ENCODE measurements at regions not wholly inside any gene's neighbourhood (a gene's known extent, or its start where the extent isn't known, plus 50 kb on each side); places are given as distances from the start of the nearest gene placed in this dataset.
"Not testable (repeated sequence)": the region's sequence is repeated elsewhere in the genome, so short reads cannot be mapped to it uniquely, and the experiment has no call there.

GRCh38 chr10:30744106-30744505, 114.6 kb upstream of the LYZL2 start:
- Histone ChIP-seq H3K9ac (no peak overlapping the region), H3K36me3 (no peaks in the 10 kb centered on the region), H3K27me3 (no peaks in the 10 kb centered on the region), H3K4me2 (no peak overlapping the region), H3K4me1 (peaks cover 0 to 6% (median 0%) of the 10 kb centered on the region in 10 experiments; a peak in 1 of 20 replicates), H3K27ac (no peak overlapping the region), H3K4me3 (no peak overlapping the region), H3K9me3 (replicated peaks in 1 of 11) (peaks cover 0 to 5% (median 0%) of the 10 kb centered on the region in 11 experiments; a peak in 1 of 22 replicates), H4K20me1 (no peaks in the 10 kb centered on the region)
- TF ChIP-seq Cebpa-rat (IDR thresholded peaks at IDR 0.05) = no peak

- Histone ChIP-seq H3K4me1 (peaks cover 0 to 6% (median 0%) of the 10 kb centered on the region in 10 experiments; a peak in 1 of 20 replicates), H3K9ac (no peak overlapping the region), H3K27me3 (no peaks in the 10 kb centered on the region), H4K20me1 (no peaks in the 10 kb centered on the region), H3K27ac (no peak overlapping the region), H3K4me3 (no peak overlapping the region), H3K9me3 (replicated peaks in 1 of 11) (peaks cover 0 to 5% (median 0%) of the 10 kb centered on the region in 11 experiments; a peak in 1 of 22 replicates), H3K4me2 (no peak overlapping the region), H3K36me3 (no peaks in the 10 kb centered on the region)
- no peak for TF ChIP-seq Cebpa-rat (IDR thresholded peaks at IDR 0.05)
These were observed 114.0 kb upstream of the LYZL2 start for GRCh38 chr10:30743586-30743985.

GRCh38 chr10:30742471-30742870, 112.9 kb upstream of the LYZL2 start:
- H3K4me2 ChIP-seq = no peak overlapping the region
- H3K4me1 ChIP-seq = peaks cover 0 to 6% (median 0%) of the 10 kb centered on the region in 10 experiments; a peak in 1 of 20 replicates
- H3K9me3 ChIP-seq (replicated peaks in 1 of 11) = peaks cover 0 to 5% (median 0%) of the 10 kb centered on the region in 11 experiments; a peak in 1 of 22 replicates
- H3K36me3 ChIP-seq = no peaks in the 10 kb centered on the region
- no peak overlapping the region for H3K9ac ChIP-seq
- H3K4me3 ChIP-seq = no peak overlapping the region
- no peaks in the 10 kb centered on the region for H3K27me3 ChIP-seq
- no peak for TF ChIP-seq Cebpa-rat (IDR thresholded peaks at IDR 0.05)
- no peak overlapping the region for H3K27ac ChIP-seq
- no peaks in the 10 kb centered on the region for H4K20me1 ChIP-seq

- not testable (repeated sequence) for H3K27me3 ChIP-seq; H3K27ac ChIP-seq; H3K9ac ChIP-seq; H3K4me2 ChIP-seq; H4K20me1 ChIP-seq; H3K36me3 ChIP-seq; H3K4me1 ChIP-seq; H3K9me3 ChIP-seq (replicated peaks in 1 of 11); H3K4me3 ChIP-seq
These were observed 111.2 kb upstream of the LYZL2 start for GRCh38 chr10:30740774-30741173.

GRCh38 chr10:30738416-30738815, 108.9 kb upstream of the LYZL2 start:
- no peaks in the 10 kb centered on the region for H3K27me3 ChIP-seq
- no peak overlapping the region for H3K27ac ChIP-seq
- H3K4me3 ChIP-seq = no peak overlapping the region
- H3K4me2 ChIP-seq = no peak overlapping the region
- no peak for TF ChIP-seq Cebpa-rat (IDR thresholded peaks at IDR 0.05)
- H4K20me1 ChIP-seq = no peaks in the 10 kb centered on the region
- no peaks in the 10 kb centered on the region for H3K36me3 ChIP-seq
- peaks cover 0 to 6% (median 0%) of the 10 kb centered on the region in 10 experiments; a peak in 1 of 20 replicates for H3K4me1 ChIP-seq
- H3K9ac ChIP-seq = no peak overlapping the region
- peaks cover 0 to 5% (median 0%) of the 10 kb centered on the region in 11 experiments; a peak in 1 of 22 replicates for H3K9me3 ChIP-seq (replicated peaks in 1 of 11)

- Histone ChIP-seq H3K9me3 (replicated peaks in 1 of 11) (peaks cover 0 to 5% (median 0%) of the 10 kb centered on the region in 11 experiments; a peak in 1 of 22 replicates), H3K36me3 (no peaks in the 10 kb centered on the region), H4K20me1 (no peaks in the 10 kb centered on the region), H3K27ac (no peak overlapping the region), H3K9ac (no peak overlapping the region), H3K27me3 (no peaks in the 10 kb centered on the region), H3K4me2 (no peak overlapping the region), H3K4me1 (peaks cover 0 to 6% (median 0%) of the 10 kb centered on the region in 10 experiments; a peak in 1 of 20 replicates), H3K4me3 (no peak overlapping the region)
- TF ChIP-seq Cebpa-rat (IDR thresholded peaks at IDR 0.05) = no peak
These were observed 108.4 kb upstream of the LYZL2 start for GRCh38 chr10:30737931-30738391.

GRCh38 chr10:30736685-30737232, 107.2 kb upstream of the LYZL2 start:
- Histone ChIP-seq H3K4me2 (no peak overlapping the region), H3K4me1 (no peaks in the 10 kb centered on the region), H3K9ac (no peak overlapping the region), H4K20me1 (no peaks in the 10 kb centered on the region), H3K4me3 (no peak overlapping the region), H3K9me3 (replicated peaks in 1 of 11) (peaks cover 0 to 5% (median 0%) of the 10 kb centered on the region in 11 experiments; a peak in 1 of 22 replicates), H3K36me3 (no peaks in the 10 kb centered on the region), H3K27ac (no peak overlapping the region), H3K27me3 (no peaks in the 10 kb centered on the region)
- no peak for TF ChIP-seq Cebpa-rat (IDR thresholded peaks at IDR 0.05)

- no peak overlapping the region for H3K27ac ChIP-seq
- H3K36me3 ChIP-seq = no peaks in the 10 kb centered on the region
- H3K27me3 ChIP-seq = no peaks in the 10 kb centered on the region
- no peak for TF ChIP-seq Cebpa-rat (IDR thresholded peaks at IDR 0.05)
- H4K20me1 ChIP-seq = no peaks in the 10 kb centered on the region
- no peak overlapping the region for H3K4me3 ChIP-seq
- H3K4me1 ChIP-seq = no peaks in the 10 kb centered on the region
- no peaks in the 10 kb centered on the region for H3K9me3 ChIP-seq (replicated peaks in 1 of 11)
- no peak overlapping the region for H3K9ac ChIP-seq
- no peak overlapping the region for H3K4me2 ChIP-seq
These were observed 105.3 kb upstream of the LYZL2 start for GRCh38 chr10:30734901-30735300.

GRCh38 chr10:30732671-30733070, 103.1 kb upstream of the LYZL2 start:
- no peak overlapping the region for H3K27ac ChIP-seq
- H3K27me3 ChIP-seq = no peaks in the 10 kb centered on the region
- no peaks in the 10 kb centered on the region for H3K36me3 ChIP-seq
- H4K20me1 ChIP-seq = no peaks in the 10 kb centered on the region
- H3K9me3 ChIP-seq (replicated peaks in 1 of 11) = no peaks in the 10 kb centered on the region
- 0 out of 20 replicates have a peak, but pooled peaks cover 0 to under 1% (median 0%) of the 10 kb centered on the region in 10 experiments for H3K4me1 ChIP-seq
- H3K4me3 ChIP-seq = no peak overlapping the region
- H3K4me2 ChIP-seq = no peak overlapping the region
- TF ChIP-seq Cebpa-rat (IDR thresholded peaks at IDR 0.05) = no peak
- no peak overlapping the region for H3K9ac ChIP-seq

- Histone ChIP-seq H3K9ac (no peak overlapping the region), H3K36me3 (no peaks in the 10 kb centered on the region), H3K9me3 (replicated peaks in 1 of 11) (no peaks in the 10 kb centered on the region), H3K4me3 (no peak overlapping the region), H4K20me1 (no peaks in the 10 kb centered on the region), H3K4me1 (peaks cover 0 to 7% (median 0%) of the 10 kb centered on the region in 10 experiments; a peak in 2 of 20 replicates), H3K4me2 (no peak overlapping the region), H3K27ac (no peak overlapping the region), H3K27me3 (no peaks in the 10 kb centered on the region)
- TF ChIP-seq Cebpa-rat (IDR thresholded peaks at IDR 0.05) = no peak
These were observed 102.4 kb upstream of the LYZL2 start for GRCh38 chr10:30731963-30732362.

Measured in BLaER1 treated with 17β-estradiol and CSF1 and Interleukin-3, amounts not matched to agents 10 nM and 100 nM (cell line).